OCI-LY7 (cell line): ENCODE measurements at regions not wholly inside any gene's neighbourhood (a gene's known extent, or its start where the extent isn't known, plus 50 kb on each side); places are given as distances from the start of the nearest gene placed in this dataset.

Source experiments
- BruUV-seq: library from RNA; stranded (reverse); fragments of 400-500 nt; replicated peaks from 2 replicates; lab custom pipeline; 2021; lab: Mats Ljungman, UMichigan
- CTCF ChIA-PET: fragments of 300-600 bp; sonication (Branson Sonifier 250); formaldehyde crosslinking; loops from one replicate; lab custom pipeline; 2022; ENCODE audit warnings: antibody characterized with exemption; ENCODE audit not compliant: unreplicated experiment; lab: Charles Lee
- POLR2A ChIA-PET: fragments of 300-600 bp; sonication (Branson Sonifier 250); formaldehyde crosslinking; loops from one replicate; lab custom pipeline; 2022; ENCODE audit warnings: antibody characterized with exemption; lab: Charles Lee
- DNase-seq: peaks from one replicate; pipeline ENCODE4 v3.0.0-alpha.2; 2015; ENCODE audit warnings: low spot score
- H2AFZ ChIP-seq: fragments of 200-600 bp; sonication (generic), shearing (Covaris generic); 2 replicates; pipeline ENCODE4 v1.6.1; 2014; ENCODE audit warnings: mild to moderate bottlenecking, antibody characterized with exemption, low read length, moderate library complexity
- H3K27ac ChIP-seq: fragments of 200-600 bp; sonication (generic); 2 replicates; pipeline ENCODE4 v1.5.1; 2014; ENCODE audit warnings: mixed run types, low read depth, mild to moderate bottlenecking, moderate library complexity, low read length, inconsistent platforms; ENCODE audit not compliant: poor library complexity, severe bottlenecking
- H3K36me3 ChIP-seq: fragments of 200-600 bp; sonication (generic); 2 replicates; pipeline ENCODE4 v1.6.1; 2014; ENCODE audit warnings: mild to moderate bottlenecking, antibody characterized with exemption, low read length, moderate library complexity, mixed read lengths; ENCODE audit not compliant: insufficient read depth
- H3K4me1 ChIP-seq: fragments of 200-600 bp; sonication (generic); 2 replicates; pipeline ENCODE4 v1.5.1; 2014; ENCODE audit warnings: mild to moderate bottlenecking, low read length; ENCODE audit not compliant: insufficient read depth, poor library complexity, severe bottlenecking
- H3K4me2 ChIP-seq: fragments of 200-600 bp; sonication (generic); 2 replicates; pipeline ENCODE4 v1.6.1; 2014; ENCODE audit warnings: mild to moderate bottlenecking, low read length
- H3K4me3 ChIP-seq: fragments of 200-600 bp; sonication (generic); 2 replicates; pipeline ENCODE4 v1.5.1; 2014; ENCODE audit warnings: mild to moderate bottlenecking, low read depth, low read length; ENCODE audit not compliant: poor library complexity, severe bottlenecking
- H3K79me2 ChIP-seq: fragments of 200-600 bp; sonication (generic); 2 replicates; pipeline ENCODE4 v1.6.1; 2016; ENCODE audit warnings: low read depth, mild to moderate bottlenecking, low read length, moderate library complexity, mixed read lengths; ENCODE audit not compliant: insufficient read depth
- H3K9me2 ChIP-seq: fragments of 200-600 bp; sonication (generic); 2 replicates; pipeline ENCODE4 v1.6.1; 2016; ENCODE audit warnings: mild to moderate bottlenecking, low read length, mixed read lengths; ENCODE audit not compliant: insufficient read depth
- H3K9me3 ChIP-seq: fragments of 200-600 bp; sonication (generic); 2 replicates; pipeline ENCODE4 v1.6.1; 2014; ENCODE audit warnings: mild to moderate bottlenecking, mixed run types, low read length, mixed read lengths
- H4K20me1 ChIP-seq: fragments of 200-600 bp; sonication (generic); 2 replicates; pipeline ENCODE4 v1.6.1; 2014; ENCODE audit warnings: mild to moderate bottlenecking, antibody characterized with exemption, low read length, moderate library complexity, mixed read lengths; ENCODE audit not compliant: insufficient read depth
- CTCF ChIP-seq: fragments of 200-600 bp; sonication (generic); conservative IDR thresholded peaks from 2 replicates; pipeline ENCODE4 v1.5.1; 2014; ENCODE audit warnings: mild to moderate bottlenecking, antibody characterized with exemption, low read length, moderate library complexity, mixed read lengths
- EZH2phosphoT487 ChIP-seq: fragments of 200-600 bp; sonication (generic); IDR thresholded peaks from 2 replicates; pipeline ENCODE4 v1.6.1; 2018; ENCODE audit warnings: low read depth, borderline replicate concordance, mild to moderate bottlenecking, mixed run types, antibody characterized with exemption, low read length, moderate library complexity, mixed read lengths
- intact Hi-C: fragments of 100-400 bp; cut with micrococcal nuclease; formaldehyde crosslinking; loops from one replicate; pipeline ENCODE4 v1.10.0; 2022; ENCODE audit not compliant: unreplicated experiment

- peaks cover 28% of the 10 kb centered on the region for H3K9me3 ChIP-seq
- H2AFZ ChIP-seq: no peak overlapping the region
- H3K9me2 ChIP-seq: no peaks in the 10 kb centered on the region
- TF ChIP-seq CTCF (no peak), EZH2phosphoT487 (no peak)
- H3K4me2 ChIP-seq: no peak overlapping the region
- no peaks in the 10 kb centered on the region for H3K4me1 ChIP-seq
- ChIA-PET CTCF (no interaction called here), POLR2A (interaction anchor here (0.7 kb wide), 1 partner anchor 1284 kb away, joined by 3 read pairs; no protein-coding TSS in a partner anchor)
- intact Hi-C loops: no loop called here
- no peak overlapping the region for H3K4me3 ChIP-seq
- no peaks in the 10 kb centered on the region for H4K20me1 ChIP-seq
- no peak overlapping the region for H3K27ac ChIP-seq
- BruUV-seq: no TSS peak
- DNase-seq: no peak
- no peaks in the 10 kb centered on the region for H3K36me3 ChIP-seq
- H3K79me2 ChIP-seq: no peaks in the 10 kb centered on the region
Observed at GRCh38 chr2:31696068-31696467, 115.3 kb upstream of the SRD5A2 start.

DNA sequence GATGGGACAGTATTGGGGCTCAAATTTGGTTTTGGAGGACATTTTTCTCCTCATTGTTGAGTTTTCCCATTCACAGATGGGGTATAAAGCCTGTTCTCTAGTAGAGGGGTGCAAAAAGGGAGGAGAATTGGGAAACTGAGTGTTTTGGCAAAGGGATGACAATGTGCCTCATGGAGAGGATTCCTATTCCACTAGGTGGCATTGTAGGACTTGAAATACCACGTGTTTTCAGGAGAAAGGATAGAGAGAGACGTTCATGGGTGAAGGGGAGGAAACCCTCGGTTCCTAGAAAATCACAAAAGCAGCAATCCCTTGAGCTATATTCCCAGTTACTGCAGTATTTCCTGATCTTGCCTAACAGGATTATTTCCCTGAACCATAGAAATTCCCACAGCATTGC, 113.7 kb upstream of the SRD5A2 start:
- TF ChIP-seq CTCF (peak; percentile 64), EZH2phosphoT487 (no peak)
- CTCF ChIA-PET: interaction anchor here (0.6 kb wide), 1 partner anchor 67 kb away, joined by 6 read pairs; no protein-coding TSS in a partner anchor
- POLR2A ChIA-PET: interaction anchor here (1.9 kb wide), 1 partner anchor 10 kb away, joined by 5 read pairs; no protein-coding TSS in a partner anchor

DNA sequence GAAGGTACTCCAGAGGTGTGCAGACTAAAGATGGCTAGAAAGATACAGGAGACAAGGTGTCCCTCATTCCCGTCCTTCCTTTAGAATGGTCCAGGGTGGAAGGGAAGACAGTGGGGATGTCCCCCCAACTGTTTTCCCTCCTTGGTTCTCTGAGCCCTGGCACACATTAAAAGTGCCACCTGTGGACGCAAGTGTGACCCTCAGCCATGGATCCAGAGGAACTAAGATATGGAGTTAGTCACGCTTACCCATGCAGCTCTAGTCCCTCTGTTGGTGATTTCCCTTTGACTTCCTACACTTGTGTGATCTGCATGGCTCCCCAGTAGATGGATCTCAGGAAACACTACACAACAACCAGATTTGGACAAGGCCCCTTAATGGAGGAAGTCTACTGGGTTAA, 113.1 kb upstream of the SRD5A2 start:
- Histone ChIP-seq H3K4me3 (no peak overlapping the region), H3K79me2 (no peaks in the 10 kb centered on the region), H3K27ac (no peak overlapping the region), H4K20me1 (no peaks in the 10 kb centered on the region), H3K4me1 (no peaks in the 10 kb centered on the region), H3K9me3 (peaks cover 29% of the 10 kb centered on the region), H3K4me2 (no peak overlapping the region), H3K36me3 (no peaks in the 10 kb centered on the region), H3K9me2 (no peaks in the 10 kb centered on the region), H2AFZ (no peak overlapping the region)
- no peak for TF ChIP-seq CTCF
- TF ChIP-seq EZH2phosphoT487: no peak
- POLR2A ChIA-PET: interaction anchor here (0.6 to 1.9 kb wide), 2 partner anchors 10 to 158 kb away, joined by 3 to 5 read pairs; no protein-coding TSS in a partner anchor
- peak; percentile 42 for DNase-seq
- no TSS peak for BruUV-seq
- intact Hi-C loops: no loop called here
- CTCF ChIA-PET: interaction anchor here (0.6 kb wide), 1 partner anchor 67 kb away, joined by 6 read pairs; no protein-coding TSS in a partner anchor

More for the DNA sequence above, 113.7 kb upstream of the SRD5A2 start:
- DNase-seq: peak; percentile 29
- H2AFZ ChIP-seq: no peak overlapping the region
- H3K4me1 ChIP-seq: no peaks in the 10 kb centered on the region
- H3K4me3 ChIP-seq: no peak overlapping the region
- H3K36me3 ChIP-seq: no peaks in the 10 kb centered on the region
- no TSS peak for BruUV-seq
- intact Hi-C loops: no loop called here
- H3K27ac ChIP-seq: no peak overlapping the region
- peaks cover 28% of the 10 kb centered on the region for H3K9me3 ChIP-seq
- H4K20me1 ChIP-seq: no peaks in the 10 kb centered on the region
- no peak overlapping the region for H3K4me2 ChIP-seq
- H3K79me2 ChIP-seq: no peaks in the 10 kb centered on the region
- H3K9me2 ChIP-seq: no peaks in the 10 kb centered on the region
